ENCODE measurements at regions not wholly inside any gene's neighbourhood (a gene's known extent, or its start where the extent isn't known, plus 50 kb on each side); places are given as distances from the start of the nearest gene placed in this dataset.

GRCh38 chr20:7113577-7114466, 346.3 kb downstream of the BMP2 start:
- Histone ChIP-seq H3K4me3 (no peak overlapping the region), H3K9me3 (no peaks in the 10 kb centered on the region), H3K27ac (no peak overlapping the region), H3K4me2 (no peak overlapping the region), H3K4me1 (no peaks in the 10 kb centered on the region)
- WGBS (ENCODE audit: missing lambda C conversion rate) = 6% methylated on average over 14 of the region's 14 CpGs
- ChIA-PET CTCF (interaction anchor here (0.5 to 3.6 kb wide), 8 partner anchors 10 to 1608 kb away, joined by 3 to 12 read pairs (median 3); no protein-coding TSS in a partner anchor), POLR2A (no interaction called here)
- ATAC-seq (peak; percentile 87), FAIRE-seq (peak; percentile 70), DNase-seq (ENCODE audit: low read depth in 1 of 2, low spot score in 1 of 2) (peak; percentile 19 to 36)
- TF ChIP-seq SMC3 (IDR thresholded peaks at IDR 0.05) (peak; percentile 29; the same call in 1 of the 3 replicates), ATOH8 (CRISPR knock-in tag; IDR thresholded peaks at IDR 0.05; ENCODE audit: low read depth) (no peak), CTCF (IDR thresholded peaks at IDR 0.05) (peak; percentile 20; the same call in 1 of the 3 replicates), RAD21 (conservative IDR thresholded peaks at IDR 0.05 in 1 of 2, IDR thresholded peaks at IDR 0.05 in 1 of 2) (peak; percentile 31 to 33; a peak in 3 of 5 replicates)

DNA sequence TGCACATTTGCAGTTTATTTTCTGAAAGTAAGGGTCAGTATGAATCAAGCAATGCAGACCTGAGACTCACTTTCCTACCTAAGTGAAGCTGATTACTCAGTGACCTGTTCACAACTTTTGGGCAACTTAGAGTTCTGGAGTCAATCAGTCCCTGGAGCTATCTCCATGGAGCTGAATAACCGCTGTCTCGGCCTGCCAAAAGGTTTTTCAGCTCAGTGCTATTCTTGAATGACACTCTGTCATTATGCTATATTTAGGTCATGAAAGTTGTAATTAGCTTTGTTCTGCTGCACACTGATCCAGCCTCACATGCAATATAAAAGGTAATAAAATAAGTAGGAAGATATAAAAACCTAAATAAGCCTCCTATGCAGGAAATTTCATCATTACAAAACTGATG, 356.0 kb downstream of the BMP2 start:
- CTCF ChIA-PET = interaction anchor here (0.5 to 1.7 kb wide), 6 partner anchors 10 to 736 kb away, joined by 3 to 4 read pairs (median 3); no protein-coding TSS in a partner anchor
- Histone ChIP-seq H3K9me3 (peaks cover 7% of the 10 kb centered on the region; the same call in 1 of the 3 replicates), H3K4me1 (no peaks in the 10 kb centered on the region), H3K4me2 (no peak overlapping the region), H3K4me3 (no peak overlapping the region), H3K27ac (no peak overlapping the region)
- FAIRE-seq (peak; percentile 36), DNase-seq (ENCODE audit: low read depth in 1 of 2, low spot score in 1 of 2) (no peak), ATAC-seq (no peak)
- POLR2A ChIA-PET = no interaction called here
- TF ChIP-seq EHMT2 (IDR thresholded peaks at IDR 0.05; ENCODE audit: low read depth) (no peak), HOXA7 (CRISPR knock-in tag; IDR thresholded peaks at IDR 0.05) (no peak), TFCP2L1 (CRISPR knock-in tag; IDR thresholded peaks at IDR 0.05) (no peak), RNF2 (IDR thresholded peaks at IDR 0.05; ENCODE audit: borderline replicate concordance, low read depth) (no peak), BHLHE40 (IDR thresholded peaks at IDR 0.05; ENCODE audit: low read depth, low read length) (no peak), CHD4 (IDR thresholded peaks at IDR 0.05; ENCODE audit: borderline replicate concordance) (no peak)
- TF ChIP-seq, protein P1, sequence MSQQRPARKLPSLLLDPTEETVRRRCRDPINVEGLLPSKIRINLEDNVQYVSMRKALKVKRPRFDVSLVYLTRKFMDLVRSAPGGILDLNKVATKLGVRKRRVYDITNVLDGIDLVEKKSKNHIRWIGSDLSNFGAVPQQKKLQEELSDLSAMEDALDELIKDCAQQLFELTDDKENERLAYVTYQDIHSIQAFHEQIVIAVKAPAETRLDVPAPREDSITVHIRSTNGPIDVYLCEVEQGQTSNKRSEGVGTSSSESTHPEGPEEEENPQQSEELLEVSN (IDR thresholded peaks at IDR 0.05; ENCODE audit: borderline replicate concordance, low read depth) = no peak
- TF ChIP-seq, protein P2, sequence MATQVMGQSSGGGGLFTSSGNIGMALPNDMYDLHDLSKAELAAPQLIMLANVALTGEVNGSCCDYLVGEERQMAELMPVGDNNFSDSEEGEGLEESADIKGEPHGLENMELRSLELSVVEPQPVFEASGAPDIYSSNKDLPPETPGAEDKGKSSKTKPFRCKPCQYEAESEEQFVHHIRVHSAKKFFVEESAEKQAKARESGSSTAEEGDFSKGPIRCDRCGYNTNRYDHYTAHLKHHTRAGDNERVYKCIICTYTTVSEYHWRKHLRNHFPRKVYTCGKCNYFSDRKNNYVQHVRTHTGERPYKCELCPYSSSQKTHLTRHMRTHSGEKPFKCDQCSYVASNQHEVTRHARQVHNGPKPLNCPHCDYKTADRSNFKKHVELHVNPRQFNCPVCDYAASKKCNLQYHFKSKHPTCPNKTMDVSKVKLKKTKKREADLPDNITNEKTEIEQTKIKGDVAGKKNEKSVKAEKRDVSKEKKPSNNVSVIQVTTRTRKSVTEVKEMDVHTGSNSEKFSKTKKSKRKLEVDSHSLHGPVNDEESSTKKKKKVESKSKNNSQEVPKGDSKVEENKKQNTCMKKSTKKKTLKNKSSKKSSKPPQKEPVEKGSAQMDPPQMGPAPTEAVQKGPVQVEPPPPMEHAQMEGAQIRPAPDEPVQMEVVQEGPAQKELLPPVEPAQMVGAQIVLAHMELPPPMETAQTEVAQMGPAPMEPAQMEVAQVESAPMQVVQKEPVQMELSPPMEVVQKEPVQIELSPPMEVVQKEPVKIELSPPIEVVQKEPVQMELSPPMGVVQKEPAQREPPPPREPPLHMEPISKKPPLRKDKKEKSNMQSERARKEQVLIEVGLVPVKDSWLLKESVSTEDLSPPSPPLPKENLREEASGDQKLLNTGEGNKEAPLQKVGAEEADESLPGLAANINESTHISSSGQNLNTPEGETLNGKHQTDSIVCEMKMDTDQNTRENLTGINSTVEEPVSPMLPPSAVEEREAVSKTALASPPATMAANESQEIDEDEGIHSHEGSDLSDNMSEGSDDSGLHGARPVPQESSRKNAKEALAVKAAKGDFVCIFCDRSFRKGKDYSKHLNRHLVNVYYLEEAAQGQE (IDR thresholded peaks at IDR 0.05) = no peak
- 20% methylated on average over 2 of the region's 2 CpGs for WGBS (ENCODE audit: missing lambda C conversion rate)

GRCh38 chr20:7124120-7124519, 356.6 kb downstream of the BMP2 start:
- H3K9me3 ChIP-seq = peaks cover 7% of the 10 kb centered on the region; the same call in 1 of the 3 replicates
- DNase-seq (ENCODE audit: low read depth in 1 of 2, low spot score in 1 of 2) = no peak
- no peak overlapping the region for H3K27ac ChIP-seq
- POLR2A ChIA-PET = no interaction called here
- TF ChIP-seq CEBPB (IDR thresholded peaks at IDR 0.05) (no peak), ZNF302 (CRISPR knock-in tag; IDR thresholded peaks at IDR 0.05) (no peak), KDM1A (IDR thresholded peaks at IDR 0.05; ENCODE audit: low read depth) (no peak), CBX2 (IDR thresholded peaks at IDR 0.05; ENCODE audit: borderline replicate concordance, low read depth) (no peak), POLR2AphosphoS2 (conservative IDR thresholded peaks at IDR 0.05; ENCODE audit: low read length) (no peak), EP300 (IDR thresholded peaks at IDR 0.05) (no peak), HOXB5 (CRISPR knock-in tag; IDR thresholded peaks at IDR 0.05) (no peak), ZC3H11A (IDR thresholded peaks at IDR 0.05) (no peak)
- TF ChIP-seq, protein P2 (IDR thresholded peaks at IDR 0.05) = no peak
- ATAC-seq = no peak
- no peaks in the 10 kb centered on the region for H3K4me1 ChIP-seq
- CTCF ChIA-PET = interaction anchor here (0.5 to 1.7 kb wide), 5 partner anchors 10 to 735 kb away, joined by 3 to 4 read pairs (median 3); no protein-coding TSS in a partner anchor
- WGBS (ENCODE audit: missing lambda C conversion rate) = 15% methylated on average over 3 of the region's 3 CpGs
- no peak overlapping the region for H3K4me2 ChIP-seq
- no peak overlapping the region for H3K4me3 ChIP-seq
- no peak for FAIRE-seq

Measured in A549 (cell line).